Cardiac muscle cell (in vitro differentiated cells and primary cell): ENCODE measurements at regions not wholly inside any gene's neighbourhood (a gene's known extent, or its start where the extent isn't known, plus 50 kb on each side); places are given as distances from the start of the nearest gene placed in this dataset.

ENCODE experiments used
- DNase-seq, 2 donors: peaks; one replicate each; pipeline versions ENCODE4 v3.0.0 to v3.0.0-alpha.2; 2010 to 2017; ENCODE audit warnings: low read depth in 1 of 2, low spot score in 1 of 2
- H3K27ac ChIP-seq: fragments of 200-600 bp; sonication (generic); 2 replicates; pipeline ENCODE4 v1.5.1; 2016
- H3K27me3 ChIP-seq: fragments of 200-600 bp; sonication (generic); 2 replicates; pipeline ENCODE4 v1.6.0; 2016; ENCODE audit warnings: control low read depth
- H3K36me3 ChIP-seq: fragments of 200-600 bp; sonication (generic); 2 replicates; pipeline ENCODE4 v1.5.1; 2016; ENCODE audit warnings: control low read depth
- H3K4me1 ChIP-seq: fragments of 200-600 bp; sonication (generic); 2 replicates; pipeline ENCODE4 v1.8.1; 2017; ENCODE audit warnings: low read depth, mild to moderate bottlenecking, mixed run types
- H3K4me3 ChIP-seq: fragments of 200-600 bp; sonication (generic); 2 replicates; pipeline ENCODE4 v1.5.1; 2016; ENCODE audit warnings: mild to moderate bottlenecking
- H3K9me3 ChIP-seq: fragments of 200-600 bp; sonication (generic); 2 replicates; pipeline ENCODE4 v1.5.1; 2017; ENCODE audit warnings: low read depth, mild to moderate bottlenecking, control low read depth
- CTCF ChIP-seq: IDR thresholded peaks from 2 replicates; pipeline ENCODE4 v1.5.1; 2012; ENCODE audit warnings: low read depth, mild to moderate bottlenecking, low read length

- H3K27ac ChIP-seq, result no peak overlapping the region
- no peak for TF ChIP-seq CTCF
- H3K4me1 ChIP-seq, result peaks cover 11% of the 10 kb centered on the region
- H3K27me3 ChIP-seq, result no peaks in the 10 kb centered on the region
- DNase-seq, result no peak
- no peak overlapping the region for H3K4me3 ChIP-seq
- H3K9me3 ChIP-seq, result no peaks in the 10 kb centered on the region
- H3K36me3 ChIP-seq, result no peaks in the 10 kb centered on the region
Observed at GRCh38 chr11:116482716-116483115, 290.1 kb downstream of the BUD13 start.

- Histone ChIP-seq H3K36me3 (no peaks in the 10 kb centered on the region), H3K4me1 (peaks cover 14% of the 10 kb centered on the region), H3K27me3 (no peaks in the 10 kb centered on the region), H3K9me3 (no peaks in the 10 kb centered on the region), H3K4me3 (no peak overlapping the region), H3K27ac (no peak overlapping the region)
- no peak for TF ChIP-seq CTCF
- no peak for DNase-seq
Observed at GRCh38 chr11:116481126-116481675, 291.6 kb downstream of the BUD13 start.

GRCh38 chr11:116478669-116479668 is 293.8 kb downstream of the BUD13 start:
- no peaks in the 10 kb centered on the region for H3K36me3 ChIP-seq
- H3K4me1 ChIP-seq, result peaks cover 14% of the 10 kb centered on the region
- no peaks in the 10 kb centered on the region for H3K27me3 ChIP-seq
- no peaks in the 10 kb centered on the region for H3K9me3 ChIP-seq
- no peak overlapping the region for H3K27ac ChIP-seq
- DNase-seq, result no peak
- no peak overlapping the region for H3K4me3 ChIP-seq
- TF ChIP-seq CTCF, result no peak

GRCh38 chr11:116478205-116478604 is 294.6 kb downstream of the BUD13 start:
- H3K27ac ChIP-seq, result no peak overlapping the region
- TF ChIP-seq CTCF, result no peak
- peak in 1 of 2 donors; percentile 32 for DNase-seq
- peaks cover 16% of the 10 kb centered on the region for H3K4me1 ChIP-seq
- H3K27me3 ChIP-seq, result no peaks in the 10 kb centered on the region
- no peak overlapping the region for H3K4me3 ChIP-seq
- no peaks in the 10 kb centered on the region for H3K9me3 ChIP-seq
- no peaks in the 10 kb centered on the region for H3K36me3 ChIP-seq

- H3K4me3 ChIP-seq, result no peak overlapping the region
- no peaks in the 10 kb centered on the region for H3K27me3 ChIP-seq
- peaks cover 25% of the 10 kb centered on the region for H3K4me1 ChIP-seq
- H3K27ac ChIP-seq, result peak overlapping the region; percentile 12
- DNase-seq, result no peak
- no peaks in the 10 kb centered on the region for H3K9me3 ChIP-seq
- no peaks in the 10 kb centered on the region for H3K36me3 ChIP-seq
- TF ChIP-seq CTCF, result no peak
Observed at GRCh38 chr11:116473790-116474346, 298.9 kb downstream of the BUD13 start.
